AG04450 (cell line): ENCODE measurements at regions not wholly inside any gene's neighbourhood (a gene's known extent, or its start where the extent isn't known, plus 50 kb on each side); places are given as distances from the start of the nearest gene placed in this dataset.

ENCODE experiments used
- CTCF ChIA-PET: fragments of 300-600, 350-600 bp; formaldehyde crosslinking; extraction: SDS; loops from one replicate; lab custom pipeline; 2022; ENCODE audit warnings: antibody characterized with exemption, inconsistent platforms; lab: Charles Lee
- POLR2A ChIA-PET: fragments of 350-600 bp; formaldehyde crosslinking; extraction: SDS; loops from one replicate; lab custom pipeline; 2021; ENCODE audit warnings: antibody characterized with exemption, inconsistent platforms; lab: Yijun Ruan, JAX
- DNase-seq: peaks from one replicate; pipeline ENCODE4 v3.0.0-alpha.2; 2011; ENCODE audit warnings: low read depth, low spot score
- H3K27ac ChIP-seq: one replicate; pipeline ENCODE4 v1.5.1; 2012; ENCODE audit warnings: low read depth, low read length, control low read depth
- H3K27me3 ChIP-seq: one replicate; pipeline ENCODE4 v1.6.0; 2012; ENCODE audit warnings: low read length; ENCODE audit not compliant: control insufficient read depth, insufficient read depth
- H3K4me3 ChIP-seq: 2 replicates; pipeline ENCODE4 v1.5.1; 2011; ENCODE audit warnings: mild to moderate bottlenecking, low read depth, low read length, control low read depth
- H3K9me3 ChIP-seq: 2 replicates; pipeline ENCODE4 v1.5.1; 2012; ENCODE audit warnings: low read length; ENCODE audit not compliant: control insufficient read depth, insufficient read depth
- TF ChIP-seq, protein P1 (sequence below): IDR thresholded peaks from 2 replicates; pipeline ENCODE4 v1.5.1; 2011; ENCODE audit warnings: low read depth, low read length, control low read depth, inconsistent platforms

DNA sequence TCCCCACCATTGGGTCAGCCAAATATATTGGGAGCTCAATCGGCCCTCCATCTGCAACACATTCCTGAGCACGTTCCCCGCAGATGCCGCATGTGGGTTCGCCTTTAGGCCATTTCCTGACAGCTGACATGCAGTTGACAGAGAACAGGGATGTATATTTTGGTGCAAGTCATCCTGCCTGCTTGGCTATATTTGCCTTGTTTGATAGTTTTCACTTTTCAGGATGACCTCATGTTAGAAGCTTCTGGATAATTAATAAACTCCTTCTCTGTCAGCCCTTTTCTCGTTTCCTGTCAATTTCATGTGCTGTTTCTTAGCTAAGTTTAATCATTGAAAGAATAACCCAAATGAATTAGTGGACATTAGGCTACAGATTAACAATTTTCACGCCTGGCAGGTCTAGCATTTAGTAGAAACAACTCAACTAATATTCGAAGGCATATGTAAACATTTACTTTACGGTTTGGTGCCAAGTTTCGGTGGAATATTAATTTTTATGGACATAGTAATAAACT lies 105.8 kb upstream of the SLC5A12 start:
- ChIA-PET CTCF (interaction anchor here (1.0 kb wide), 1 partner anchor 332 kb away, joined by 3 read pairs; no protein-coding TSS in a partner anchor), POLR2A (no interaction called here)
- TF ChIP-seq, protein P1, sequence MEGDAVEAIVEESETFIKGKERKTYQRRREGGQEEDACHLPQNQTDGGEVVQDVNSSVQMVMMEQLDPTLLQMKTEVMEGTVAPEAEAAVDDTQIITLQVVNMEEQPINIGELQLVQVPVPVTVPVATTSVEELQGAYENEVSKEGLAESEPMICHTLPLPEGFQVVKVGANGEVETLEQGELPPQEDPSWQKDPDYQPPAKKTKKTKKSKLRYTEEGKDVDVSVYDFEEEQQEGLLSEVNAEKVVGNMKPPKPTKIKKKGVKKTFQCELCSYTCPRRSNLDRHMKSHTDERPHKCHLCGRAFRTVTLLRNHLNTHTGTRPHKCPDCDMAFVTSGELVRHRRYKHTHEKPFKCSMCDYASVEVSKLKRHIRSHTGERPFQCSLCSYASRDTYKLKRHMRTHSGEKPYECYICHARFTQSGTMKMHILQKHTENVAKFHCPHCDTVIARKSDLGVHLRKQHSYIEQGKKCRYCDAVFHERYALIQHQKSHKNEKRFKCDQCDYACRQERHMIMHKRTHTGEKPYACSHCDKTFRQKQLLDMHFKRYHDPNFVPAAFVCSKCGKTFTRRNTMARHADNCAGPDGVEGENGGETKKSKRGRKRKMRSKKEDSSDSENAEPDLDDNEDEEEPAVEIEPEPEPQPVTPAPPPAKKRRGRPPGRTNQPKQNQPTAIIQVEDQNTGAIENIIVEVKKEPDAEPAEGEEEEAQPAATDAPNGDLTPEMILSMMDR, result no peak
- Histone ChIP-seq H3K27me3 (no peaks in the 10 kb centered on the region), H3K4me3 (no peak overlapping the region), H3K27ac (peak overlapping the region; percentile 34), H3K9me3 (peaks cover 9% of the 10 kb centered on the region)
- DNase-seq, result no peak

DNA sequence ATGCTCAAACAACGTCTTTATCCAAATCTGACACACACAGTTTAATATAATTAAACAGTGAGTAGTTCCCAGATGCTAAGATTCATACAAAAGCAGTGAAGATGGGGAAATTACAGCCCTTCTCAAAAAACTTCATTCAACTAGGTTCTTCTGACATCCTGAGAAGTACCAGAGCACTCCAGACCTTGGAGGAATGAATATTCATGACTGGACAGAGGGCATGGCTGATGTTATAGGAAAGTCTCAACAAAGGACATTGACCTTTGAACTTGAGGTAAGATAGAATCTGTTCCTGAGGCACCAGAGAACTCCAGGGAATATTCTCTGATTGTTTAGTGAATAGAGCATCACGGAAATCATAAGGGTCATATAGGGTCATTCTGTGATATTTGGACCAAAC lies 106.4 kb upstream of the SLC5A12 start:
- CTCF ChIA-PET, result interaction anchor here (1.4 kb wide), 1 partner anchor 9 kb away, joined by 3 read pairs; no protein-coding TSS in a partner anchor
- POLR2A ChIA-PET, result no interaction called here
- Histone ChIP-seq H3K27me3 (no peaks in the 10 kb centered on the region), H3K27ac (no peak overlapping the region), H3K9me3 (peaks cover 8% of the 10 kb centered on the region), H3K4me3 (no peak overlapping the region)
- no peak for DNase-seq
- TF ChIP-seq, protein P1, result no peak

DNA sequence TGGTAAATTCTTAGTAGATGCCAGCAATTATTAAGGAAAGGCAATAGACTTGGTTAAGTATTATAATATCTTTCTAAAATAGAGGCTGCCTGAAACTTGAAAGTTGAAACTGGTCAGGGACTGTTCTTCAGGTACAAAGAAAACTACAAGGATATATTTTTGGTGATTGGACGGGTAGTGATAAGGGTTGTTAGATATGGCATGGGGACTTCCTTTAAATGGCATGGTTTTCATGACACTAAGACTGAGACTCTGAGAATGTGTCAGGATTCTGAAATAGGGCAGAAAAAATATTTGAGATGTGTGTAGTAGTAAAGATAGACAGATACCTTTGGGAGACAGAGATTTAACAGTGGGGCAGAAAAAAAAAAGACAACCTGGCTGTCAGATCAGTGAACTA lies 108.4 kb upstream of the SLC5A12 start:
- Histone ChIP-seq H3K4me3 (no peak overlapping the region), H3K27ac (no peak overlapping the region), H3K9me3 (no peaks in the 10 kb centered on the region), H3K27me3 (no peaks in the 10 kb centered on the region)
- no peak for DNase-seq
- TF ChIP-seq, protein P1, result no peak
- ChIA-PET CTCF (no interaction called here), POLR2A (no interaction called here)

DNA sequence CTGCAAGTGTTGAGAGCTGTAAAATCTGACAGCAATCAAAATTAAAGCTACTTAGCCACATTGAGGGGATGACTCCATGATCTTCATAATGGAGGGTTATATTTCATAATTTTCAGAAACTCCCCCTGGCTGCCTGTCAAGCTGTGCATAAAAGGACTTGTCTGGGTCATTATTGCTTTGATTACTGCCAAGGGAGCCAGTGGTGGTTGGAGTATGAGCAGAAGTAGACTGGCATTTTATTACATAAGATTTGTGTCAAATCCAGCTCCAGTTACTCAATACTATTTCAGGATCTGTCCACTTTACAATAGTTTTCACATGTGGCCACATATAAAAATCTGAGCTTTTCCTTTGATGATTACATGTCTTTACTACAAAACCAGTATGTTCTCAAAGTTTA lies 108.9 kb upstream of the SLC5A12 start:
- H3K27me3 ChIP-seq, result no peaks in the 10 kb centered on the region
- CTCF ChIA-PET, result interaction anchor here (1.2 kb wide), 1 partner anchor 328 kb away, joined by 4 read pairs; no protein-coding TSS in a partner anchor
- TF ChIP-seq, protein P1, result no peak
- H3K4me3 ChIP-seq, result no peak overlapping the region
- no peak for DNase-seq
- POLR2A ChIA-PET, result no interaction called here
- H3K27ac ChIP-seq, result no peak overlapping the region
- no peaks in the 10 kb centered on the region for H3K9me3 ChIP-seq

DNA sequence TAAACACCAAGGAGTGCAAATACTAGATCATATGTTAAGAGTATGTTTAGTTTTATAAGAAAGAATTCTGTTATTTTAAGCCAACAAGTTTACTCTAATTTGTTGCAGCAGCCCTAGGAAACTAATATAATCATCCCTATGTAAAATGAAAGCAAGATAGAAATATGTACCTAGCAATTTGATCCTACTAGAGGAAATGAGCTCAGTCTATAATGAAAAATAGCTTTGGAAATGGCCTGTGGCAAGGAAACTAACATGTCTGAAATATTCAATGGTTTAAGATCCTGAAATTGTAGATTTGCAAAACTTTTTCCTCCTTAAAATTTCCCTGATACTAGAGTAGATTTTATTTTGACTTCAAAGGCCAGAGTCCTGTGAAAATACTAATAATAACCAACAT lies 112.7 kb upstream of the SLC5A12 start:
- ChIA-PET POLR2A (no interaction called here), CTCF (interaction anchor here (1.6 kb wide), 1 partner anchor 325 kb away, joined by 3 read pairs; no protein-coding TSS in a partner anchor)
- H3K9me3 ChIP-seq, result no peaks in the 10 kb centered on the region
- no peak overlapping the region for H3K4me3 ChIP-seq
- H3K27ac ChIP-seq, result no peak overlapping the region
- H3K27me3 ChIP-seq, result no peaks in the 10 kb centered on the region
- DNase-seq, result no peak
- TF ChIP-seq, protein P1, result no peak
